ENCODE measurements at regions not wholly inside any gene's neighbourhood (a gene's known extent, or its start where the extent isn't known, plus 50 kb on each side); places are given as distances from the start of the nearest gene placed in this dataset.
A peak's percentile ranks its signal among the peaks of the same experiment; 100 is the strongest.

GRCh38 chr6:26194329-26194701, 107.1 kb downstream of the HFE start:
- ATAC-seq (ENCODE audit: low FRiP score): no peak
- no peak for DNase-seq (ENCODE audit: low spot score)

GRCh38 chr6:26194816-26195375, 107.7 kb downstream of the HFE start:
- ATAC-seq (ENCODE audit: low FRiP score) (no peak), DNase-seq (ENCODE audit: low spot score) (no peak)
- TF ChIP-seq CTCF (IDR thresholded peaks at IDR 0.05): no peak

More at GRCh38 chr6:26194329-26194701, 107.1 kb downstream of the HFE start:
- no peak for TF ChIP-seq CTCF (IDR thresholded peaks at IDR 0.05)

- TF ChIP-seq CTCF (IDR thresholded peaks at IDR 0.05): no peak
- ATAC-seq (ENCODE audit: low FRiP score) (peak; percentile 60), DNase-seq (ENCODE audit: low spot score) (no peak)
Observed at GRCh38 chr6:26195376-26195923, 108.2 kb downstream of the HFE start.

- no peak for DNase-seq (ENCODE audit: low spot score)
- no peak for TF ChIP-seq CTCF (IDR thresholded peaks at IDR 0.05)
- ATAC-seq (ENCODE audit: low FRiP score): no peak
Observed at GRCh38 chr6:26195924-26196845, 109.0 kb downstream of the HFE start.

GRCh38 chr6:26196846-26197635, 109.8 kb downstream of the HFE start:
- no peak for TF ChIP-seq CTCF (IDR thresholded peaks at IDR 0.05)
- DNase-seq (ENCODE audit: low spot score) (no peak), ATAC-seq (ENCODE audit: low FRiP score) (peak; percentile 54)

- ATAC-seq (ENCODE audit: low FRiP score): no peak
- no peak for TF ChIP-seq CTCF (IDR thresholded peaks at IDR 0.05)
- no peak for DNase-seq (ENCODE audit: low spot score)
Observed at GRCh38 chr6:26197636-26197932, 110.4 kb downstream of the HFE start.

All from omental fat pad (tissue), 3 donors.